ENCODE measurements at regions not wholly inside any gene's neighbourhood (a gene's known extent, or its start where the extent isn't known, plus 50 kb on each side); places are given as distances from the start of the nearest gene placed in this dataset.
A peak's percentile ranks its signal among the peaks of the same experiment; 100 is the strongest.
"Not testable (repeated sequence)": the region's sequence is repeated elsewhere in the genome, so short reads cannot be mapped to it uniquely, and the experiment has no call there.

GRCh38 chr5:17373814-17374556, 124.0 kb upstream of the TAF11L2 start:
- Mint-ChIP-seq H3K27ac (ENCODE audit: unreplicated experiment) (no peak overlapping the region), H3K4me1 (ENCODE audit: low read depth, unreplicated experiment) (peaks cover 27% of the 10 kb centered on the region), H3K4me3 (ENCODE audit: unreplicated experiment) (no peak overlapping the region), H3K27me3 (ENCODE audit: low read depth, unreplicated experiment) (no peaks in the 10 kb centered on the region), H3K36me3 (ENCODE audit: low read depth, unreplicated experiment) (no peaks in the 10 kb centered on the region), H3K9me3 (ENCODE audit: unreplicated experiment) (peaks cover 4% of the 10 kb centered on the region)
- TF ChIP-seq CTCF (IDR thresholded peaks at IDR 0.05; ENCODE audit: insufficient read depth, low read depth, low read length) (no peak), EZH2 (IDR thresholded peaks at IDR 0.05; ENCODE audit: insufficient read depth, low read length) (no peak)
- Histone ChIP-seq H3K4me1 (ENCODE audit: insufficient read depth, low read length) (peaks cover 29% of the 10 kb centered on the region), H3K9ac (ENCODE audit: low read length) (peak overlapping the region; percentile 20), H3K27ac (ENCODE audit: low read depth, low read length) (peak overlapping the region; percentile 50), H4K20me1 (ENCODE audit: insufficient read depth, low read length) (no peaks in the 10 kb centered on the region), H3K4me2 (ENCODE audit: low read length) (peak overlapping the region; percentile 56), H3K27me3 (ENCODE audit: insufficient read depth, low read length) (no peaks in the 10 kb centered on the region), H3K79me2 (ENCODE audit: insufficient read depth, low read length) (no peaks in the 10 kb centered on the region), H3K9me3 (ENCODE audit: insufficient read depth, low read depth, low read length) (no peaks in the 10 kb centered on the region), H3K36me3 (ENCODE audit: insufficient read depth, low read length) (no peaks in the 10 kb centered on the region), H2AFZ (ENCODE audit: low read depth, low read length) (no peak overlapping the region), H3K4me3 (ENCODE audit: insufficient read depth, low read depth, low read length) (no peak overlapping the region)
- peak; percentile 82 for DNase-seq (ENCODE audit: low read depth)
- no peak for FAIRE-seq

DNA sequence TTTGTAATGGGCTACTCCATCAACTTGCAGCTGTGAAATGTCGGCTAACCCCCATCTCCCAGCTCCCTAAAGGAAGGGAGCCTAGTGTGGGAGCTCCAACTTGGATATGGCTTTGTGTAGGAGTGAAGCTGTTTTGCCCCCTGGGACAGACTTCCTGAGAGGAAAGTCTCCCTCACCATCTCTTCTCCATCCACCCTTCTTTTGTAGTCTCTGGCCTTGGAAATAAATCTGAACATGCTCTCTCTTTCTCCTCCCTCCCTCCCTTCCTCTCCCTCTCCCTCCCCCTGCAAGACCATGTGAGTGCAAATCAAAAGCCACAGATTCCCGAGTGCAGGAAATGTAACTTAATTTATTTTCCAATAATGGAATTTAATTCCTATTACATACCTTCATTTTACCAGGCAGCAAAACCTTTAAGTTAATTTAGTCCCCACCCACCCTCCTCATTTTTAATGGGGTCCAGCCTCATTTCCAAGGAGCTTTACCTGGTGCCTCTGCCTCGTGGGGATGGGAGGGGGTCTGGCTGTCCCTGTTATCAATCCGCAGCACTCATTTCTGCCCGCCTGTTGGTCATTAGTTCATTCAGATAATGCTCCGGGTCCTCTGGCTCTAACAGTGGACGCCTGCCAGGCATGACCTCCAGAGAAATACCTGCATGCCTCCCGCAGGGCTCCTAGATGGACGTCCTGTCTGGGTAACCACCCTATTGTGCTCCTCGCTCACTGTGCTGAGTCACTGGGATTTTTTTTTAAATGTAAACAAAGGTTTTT, 122.9 kb upstream of the TAF11L2 start:
- Mint-ChIP-seq H3K27me3 (ENCODE audit: low read depth, unreplicated experiment) (no peaks in the 10 kb centered on the region), H3K4me3 (ENCODE audit: unreplicated experiment) (no peak overlapping the region), H3K9me3 (ENCODE audit: unreplicated experiment) (peaks cover 4% of the 10 kb centered on the region), H3K27ac (ENCODE audit: unreplicated experiment) (no peak overlapping the region), H3K36me3 (ENCODE audit: low read depth, unreplicated experiment) (no peaks in the 10 kb centered on the region), H3K4me1 (ENCODE audit: low read depth, unreplicated experiment) (peaks cover 38% of the 10 kb centered on the region)
- H2AFZ ChIP-seq (ENCODE audit: low read depth, low read length) = peak overlapping the region; percentile 29
- peak overlapping the region; percentile 58 for H3K4me2 ChIP-seq (ENCODE audit: low read length)
- no peaks in the 10 kb centered on the region for H3K79me2 ChIP-seq (ENCODE audit: insufficient read depth, low read length)
- DNase-seq (ENCODE audit: low read depth) (peak; percentile 53), FAIRE-seq (no peak)
- H3K9ac ChIP-seq (ENCODE audit: low read length) = peak overlapping the region; percentile 25
- H3K36me3 ChIP-seq (ENCODE audit: insufficient read depth, low read length) = no peaks in the 10 kb centered on the region
- peaks cover 41% of the 10 kb centered on the region for H3K4me1 ChIP-seq (ENCODE audit: insufficient read depth, low read length)
- no peaks in the 10 kb centered on the region for H3K9me3 ChIP-seq (ENCODE audit: insufficient read depth, low read depth, low read length)
- peak overlapping the region; percentile 20 for H3K27ac ChIP-seq (ENCODE audit: low read depth, low read length)
- no peaks in the 10 kb centered on the region for H3K27me3 ChIP-seq (ENCODE audit: insufficient read depth, low read length)
- no peak for TF ChIP-seq EZH2 (IDR thresholded peaks at IDR 0.05; ENCODE audit: insufficient read depth, low read length)
- no peak for TF ChIP-seq CTCF (IDR thresholded peaks at IDR 0.05; ENCODE audit: insufficient read depth, low read depth, low read length)
- no peak overlapping the region for H3K4me3 ChIP-seq (ENCODE audit: insufficient read depth, low read depth, low read length)
- H4K20me1 ChIP-seq (ENCODE audit: insufficient read depth, low read length) = no peaks in the 10 kb centered on the region

DNA sequence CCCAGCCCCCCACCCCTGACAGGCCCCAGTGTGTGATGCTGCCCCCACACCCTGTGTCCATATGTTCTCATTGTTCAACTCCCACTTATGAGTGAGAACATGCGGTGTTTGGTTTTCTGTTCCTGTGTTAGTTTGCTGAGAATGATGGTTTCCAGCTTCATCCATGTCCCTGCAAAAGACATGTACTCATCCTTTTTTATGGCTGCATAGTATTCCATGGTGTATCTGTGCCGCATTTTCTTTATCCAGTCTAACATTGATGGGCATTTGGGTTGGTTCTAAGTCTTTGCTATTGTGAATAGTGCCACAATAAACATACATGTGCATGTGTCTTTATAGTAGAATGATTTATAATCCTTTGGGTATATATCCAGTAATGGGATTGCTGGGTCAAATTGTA, 122.1 kb upstream of the TAF11L2 start:
- H3K4me1 Mint-ChIP-seq (ENCODE audit: low read depth, unreplicated experiment) = peaks cover 44% of the 10 kb centered on the region
- H3K36me3 ChIP-seq (ENCODE audit: insufficient read depth, low read length); H3K4me2 ChIP-seq (ENCODE audit: low read length); H3K9me3 Mint-ChIP-seq (ENCODE audit: unreplicated experiment); H3K27me3 Mint-ChIP-seq (ENCODE audit: low read depth, unreplicated experiment); H3K27ac ChIP-seq (ENCODE audit: low read depth, low read length); H3K79me2 ChIP-seq (ENCODE audit: insufficient read depth, low read length); FAIRE-seq; H3K9me3 ChIP-seq (ENCODE audit: insufficient read depth, low read depth, low read length); H3K27me3 ChIP-seq (ENCODE audit: insufficient read depth, low read length); H3K27ac Mint-ChIP-seq (ENCODE audit: unreplicated experiment); H3K4me3 Mint-ChIP-seq (ENCODE audit: unreplicated experiment); H3K4me3 ChIP-seq (ENCODE audit: insufficient read depth, low read depth, low read length); H2AFZ ChIP-seq (ENCODE audit: low read depth, low read length); H3K36me3 Mint-ChIP-seq (ENCODE audit: low read depth, unreplicated experiment); H4K20me1 ChIP-seq (ENCODE audit: insufficient read depth, low read length); H3K9ac ChIP-seq (ENCODE audit: low read length); DNase-seq (ENCODE audit: low read depth): not testable (repeated sequence)
- peaks cover 48% of the 10 kb centered on the region for H3K4me1 ChIP-seq (ENCODE audit: insufficient read depth, low read length)

All from astrocyte (in vitro differentiated cells and primary cell).